ENCODE measurements at regions not wholly inside any gene's neighbourhood (a gene's known extent, or its start where the extent isn't known, plus 50 kb on each side); places are given as distances from the start of the nearest gene placed in this dataset.

- no peaks in the 10 kb centered on the region for H3K36me3 ChIP-seq (ENCODE audit: control insufficient read depth in 1 of 2, insufficient read depth in 2 of 2, low read length in 1 of 2)
- no peaks in the 10 kb centered on the region for H3K27me3 ChIP-seq (ENCODE audit: control insufficient read depth in 1 of 2, insufficient read depth in 2 of 2, low read length in 1 of 2)
- peaks cover 4% of the 10 kb centered on the region for H3K9me3 ChIP-seq (ENCODE audit: control insufficient read depth, low read length)
- H3K4me3 ChIP-seq (ENCODE audit: low read length in 2 of 2): no peak overlapping the region
- intact Hi-C loops (cut with DNase I): no loop called here
- H3K4me1 ChIP-seq (ENCODE audit: control insufficient read depth in 1 of 2, insufficient read depth in 2 of 2, low read length in 2 of 2): no peaks in the 10 kb centered on the region
- no peak for ATAC-seq (ENCODE audit: low FRiP score)
- DNase-seq: no peak
- no peak overlapping the region for H3K27ac ChIP-seq (ENCODE audit: low read depth in 1 of 2, low read length in 2 of 2)
- WGBS, 2 donors: 67 to 76% methylated on average over 2 of the region's 2 CpGs
These were observed 605.1 kb upstream of the KLF4 start for GRCh38 chr9:108094676-108094993.

GRCh38 chr9:108093773-108094675 lies 604.5 kb upstream of the KLF4 start:
- no peak for DNase-seq
- H3K9me3 ChIP-seq (ENCODE audit: control insufficient read depth, low read length): peaks cover 4% of the 10 kb centered on the region
- no peaks in the 10 kb centered on the region for H3K36me3 ChIP-seq (ENCODE audit: control insufficient read depth in 1 of 2, insufficient read depth in 2 of 2, low read length in 1 of 2)
- ATAC-seq (ENCODE audit: low FRiP score): no peak
- intact Hi-C loops (cut with DNase I): no loop called here
- WGBS, 2 donors: 42 to 44% methylated on average over 1 of the region's 1 CpG
- H3K27me3 ChIP-seq (ENCODE audit: control insufficient read depth in 1 of 2, insufficient read depth in 2 of 2, low read length in 1 of 2): no peaks in the 10 kb centered on the region
- H3K4me3 ChIP-seq (ENCODE audit: low read length in 2 of 2): no peak overlapping the region
- H3K27ac ChIP-seq (ENCODE audit: low read depth in 1 of 2, low read length in 2 of 2): no peak overlapping the region
- no peaks in the 10 kb centered on the region for H3K4me1 ChIP-seq (ENCODE audit: control insufficient read depth in 1 of 2, insufficient read depth in 2 of 2, low read length in 2 of 2)

- Histone ChIP-seq H3K27me3 (ENCODE audit: control insufficient read depth in 1 of 2, insufficient read depth in 2 of 2, low read length in 1 of 2) (no peaks in the 10 kb centered on the region), H3K4me3 (ENCODE audit: low read length in 2 of 2) (no peak overlapping the region), H3K27ac (ENCODE audit: low read depth in 1 of 2, low read length in 2 of 2) (no peak overlapping the region), H3K36me3 (ENCODE audit: control insufficient read depth in 1 of 2, insufficient read depth in 2 of 2, low read length in 1 of 2) (no peaks in the 10 kb centered on the region), H3K9me3 (ENCODE audit: control insufficient read depth, low read length) (peaks cover 4% of the 10 kb centered on the region), H3K4me1 (ENCODE audit: control insufficient read depth in 1 of 2, insufficient read depth in 2 of 2, low read length in 2 of 2) (no peaks in the 10 kb centered on the region)
- ATAC-seq (ENCODE audit: low FRiP score) (no peak), DNase-seq (no peak)
- intact Hi-C loops (cut with DNase I): no loop called here
- 92 to 98% methylated on average over 3 of the region's 3 CpGs for WGBS, 2 donors
These were observed 599.3 kb upstream of the KLF4 start for GRCh38 chr9:108088916-108089315.

- Histone ChIP-seq H3K36me3 (ENCODE audit: control insufficient read depth in 1 of 2, insufficient read depth in 2 of 2, low read length in 1 of 2) (no peaks in the 10 kb centered on the region), H3K27ac (ENCODE audit: low read depth in 1 of 2, low read length in 2 of 2) (no peak overlapping the region), H3K4me3 (ENCODE audit: low read length in 2 of 2) (no peak overlapping the region), H3K9me3 (ENCODE audit: control insufficient read depth, low read length) (peaks cover 3% of the 10 kb centered on the region), H3K4me1 (ENCODE audit: control insufficient read depth in 1 of 2, insufficient read depth in 2 of 2, low read length in 2 of 2) (no peaks in the 10 kb centered on the region), H3K27me3 (ENCODE audit: control insufficient read depth in 1 of 2, insufficient read depth in 2 of 2, low read length in 1 of 2) (no peaks in the 10 kb centered on the region)
- DNase-seq (no peak), ATAC-seq (ENCODE audit: low FRiP score) (no peak)
- 87 to 89% methylated on average over 5 of the region's 5 CpGs for WGBS, 2 donors
- intact Hi-C loops (cut with DNase I): no loop called here
These were observed 598.2 kb upstream of the KLF4 start for GRCh38 chr9:108087781-108088180.

- no peaks in the 10 kb centered on the region for H3K4me1 ChIP-seq (ENCODE audit: control insufficient read depth in 1 of 2, insufficient read depth in 2 of 2, low read length in 2 of 2)
- H3K4me3 ChIP-seq (ENCODE audit: low read length in 2 of 2): no peak overlapping the region
- DNase-seq (no peak), ATAC-seq (ENCODE audit: low FRiP score) (no peak)
- intact Hi-C loops (cut with DNase I): no loop called here
- H3K36me3 ChIP-seq (ENCODE audit: control insufficient read depth in 1 of 2, insufficient read depth in 2 of 2, low read length in 1 of 2): no peaks in the 10 kb centered on the region
- H3K27ac ChIP-seq (ENCODE audit: low read depth in 1 of 2, low read length in 2 of 2): no peak overlapping the region
- 47 to 50% methylated on average over 4 of the region's 4 CpGs for WGBS, 2 donors
- no peaks in the 10 kb centered on the region for H3K27me3 ChIP-seq (ENCODE audit: control insufficient read depth in 1 of 2, insufficient read depth in 2 of 2, low read length in 1 of 2)
- no peaks in the 10 kb centered on the region for H3K9me3 ChIP-seq (ENCODE audit: control insufficient read depth, low read length)
These were observed 597.1 kb upstream of the KLF4 start for GRCh38 chr9:108086624-108087023.

- H3K9me3 ChIP-seq (ENCODE audit: control insufficient read depth, low read length): no peaks in the 10 kb centered on the region
- DNase-seq (no peak), ATAC-seq (ENCODE audit: low FRiP score) (no peak)
- intact Hi-C loops (cut with DNase I): no loop called here
- H3K27ac ChIP-seq (ENCODE audit: low read depth in 1 of 2, low read length in 2 of 2): no peak overlapping the region
- no peaks in the 10 kb centered on the region for H3K27me3 ChIP-seq (ENCODE audit: control insufficient read depth in 1 of 2, insufficient read depth in 2 of 2, low read length in 1 of 2)
- H3K36me3 ChIP-seq (ENCODE audit: control insufficient read depth in 1 of 2, insufficient read depth in 2 of 2, low read length in 1 of 2): no peaks in the 10 kb centered on the region
- WGBS, 2 donors: 90 to 94% methylated on average over 6 of the region's 6 CpGs
- no peaks in the 10 kb centered on the region for H3K4me1 ChIP-seq (ENCODE audit: control insufficient read depth in 1 of 2, insufficient read depth in 2 of 2, low read length in 2 of 2)
- H3K4me3 ChIP-seq (ENCODE audit: low read length in 2 of 2): no peak overlapping the region
These were observed 595.7 kb upstream of the KLF4 start for GRCh38 chr9:108085294-108085693.

- Histone ChIP-seq H3K4me3 (ENCODE audit: low read length in 2 of 2) (no peak overlapping the region), H3K36me3 (ENCODE audit: control insufficient read depth in 1 of 2, insufficient read depth in 2 of 2, low read length in 1 of 2) (no peaks in the 10 kb centered on the region), H3K4me1 (ENCODE audit: control insufficient read depth in 1 of 2, insufficient read depth in 2 of 2, low read length in 2 of 2) (no peaks in the 10 kb centered on the region), H3K27ac (ENCODE audit: low read depth in 1 of 2, low read length in 2 of 2) (no peak overlapping the region), H3K27me3 (ENCODE audit: control insufficient read depth in 1 of 2, insufficient read depth in 2 of 2, low read length in 1 of 2) (no peaks in the 10 kb centered on the region), H3K9me3 (ENCODE audit: control insufficient read depth, low read length) (no peaks in the 10 kb centered on the region)
- intact Hi-C loops (cut with DNase I): no loop called here
- ATAC-seq (ENCODE audit: low FRiP score) (no peak), DNase-seq (no peak)
- 81 to 85% methylated on average over 3 of the region's 3 CpGs for WGBS, 2 donors
These were observed 594.3 kb upstream of the KLF4 start for GRCh38 chr9:108083796-108084352.

GRCh38 chr9:108083160-108083750 lies 593.7 kb upstream of the KLF4 start:
- intact Hi-C loops (cut with DNase I): no loop called here
- DNase-seq (no peak), ATAC-seq (ENCODE audit: low FRiP score) (no peak)
- Histone ChIP-seq H3K36me3 (ENCODE audit: control insufficient read depth in 1 of 2, insufficient read depth in 2 of 2, low read length in 1 of 2) (no peaks in the 10 kb centered on the region), H3K27ac (ENCODE audit: low read depth in 1 of 2, low read length in 2 of 2) (no peak overlapping the region), H3K4me1 (ENCODE audit: control insufficient read depth in 1 of 2, insufficient read depth in 2 of 2, low read length in 2 of 2) (no peaks in the 10 kb centered on the region), H3K27me3 (ENCODE audit: control insufficient read depth in 1 of 2, insufficient read depth in 2 of 2, low read length in 1 of 2) (no peaks in the 10 kb centered on the region), H3K9me3 (ENCODE audit: control insufficient read depth, low read length) (no peaks in the 10 kb centered on the region), H3K4me3 (ENCODE audit: low read length in 2 of 2) (no peak overlapping the region)
- 85 to 93% methylated on average over 6 of the region's 6 CpGs for WGBS, 2 donors

GRCh38 chr9:108081112-108081511 lies 591.5 kb upstream of the KLF4 start:
- H3K4me1 ChIP-seq (ENCODE audit: control insufficient read depth in 1 of 2, insufficient read depth in 2 of 2, low read length in 2 of 2): no peaks in the 10 kb centered on the region
- no peak overlapping the region for H3K4me3 ChIP-seq (ENCODE audit: low read length in 2 of 2)
- ATAC-seq (ENCODE audit: low FRiP score) (no peak), DNase-seq (no peak)
- intact Hi-C loops (cut with DNase I): no loop called here
- H3K27me3 ChIP-seq (ENCODE audit: control insufficient read depth in 1 of 2, insufficient read depth in 2 of 2, low read length in 1 of 2): no peaks in the 10 kb centered on the region
- H3K27ac ChIP-seq (ENCODE audit: low read depth in 1 of 2, low read length in 2 of 2): no peak overlapping the region
- no peaks in the 10 kb centered on the region for H3K9me3 ChIP-seq (ENCODE audit: control insufficient read depth, low read length)
- no peaks in the 10 kb centered on the region for H3K36me3 ChIP-seq (ENCODE audit: control insufficient read depth in 1 of 2, insufficient read depth in 2 of 2, low read length in 1 of 2)
